ENCODE measurements at regions not wholly inside any gene's neighbourhood (a gene's known extent, or its start where the extent isn't known, plus 50 kb on each side); places are given as distances from the start of the nearest gene placed in this dataset.

GRCh38 chr14:61125041-61125866, 144.2 kb downstream of the SLC38A6 start:
- no peaks in the 10 kb centered on the region for H3K27me3 Mint-ChIP-seq (ENCODE audit: low read depth)
- peaks cover 3% of the 10 kb centered on the region for H3K9me3 Mint-ChIP-seq
- TF ChIP-seq CTCF (IDR thresholded peaks at IDR 0.05; ENCODE audit: unreplicated experiment) = no peak
- no peak for DNase-seq (ENCODE audit: low spot score in 2 of 2, unreplicated experiment in 2 of 2)
- H3K27ac Mint-ChIP-seq = no peak overlapping the region
- peaks cover 20% of the 10 kb centered on the region for H3K4me1 Mint-ChIP-seq
- H3K36me3 Mint-ChIP-seq = peaks cover 3% of the 10 kb centered on the region
- H3K4me3 Mint-ChIP-seq = no peak overlapping the region

- Mint-ChIP-seq H3K9me3 (peaks cover 4% of the 10 kb centered on the region), H3K4me3 (no peak overlapping the region), H3K36me3 (peaks cover 4% of the 10 kb centered on the region), H3K4me1 (peaks cover 21% of the 10 kb centered on the region), H3K27me3 (ENCODE audit: low read depth) (no peaks in the 10 kb centered on the region), H3K27ac (no peak overlapping the region)
- DNase-seq (ENCODE audit: low spot score in 2 of 2, unreplicated experiment in 2 of 2) = no peak
- TF ChIP-seq CTCF (IDR thresholded peaks at IDR 0.05; ENCODE audit: unreplicated experiment) = no peak
Measured at GRCh38 chr14:61122862-61123261, 141.8 kb downstream of the SLC38A6 start.

GRCh38 chr14:61121355-61121787, 140.3 kb downstream of the SLC38A6 start:
- DNase-seq (ENCODE audit: low spot score in 2 of 2, unreplicated experiment in 2 of 2) = no peak
- Mint-ChIP-seq H3K9me3 (peaks cover 9% of the 10 kb centered on the region), H3K4me3 (no peak overlapping the region), H3K27me3 (ENCODE audit: low read depth) (no peaks in the 10 kb centered on the region), H3K27ac (no peak overlapping the region), H3K4me1 (peaks cover 15% of the 10 kb centered on the region), H3K36me3 (peaks cover 4% of the 10 kb centered on the region)
- no peak for TF ChIP-seq CTCF (IDR thresholded peaks at IDR 0.05; ENCODE audit: unreplicated experiment)

- peaks cover 8% of the 10 kb centered on the region for H3K4me1 Mint-ChIP-seq
- H3K4me3 Mint-ChIP-seq = no peak overlapping the region
- H3K9me3 Mint-ChIP-seq = peaks cover 13% of the 10 kb centered on the region
- no peak for TF ChIP-seq CTCF (IDR thresholded peaks at IDR 0.05; ENCODE audit: unreplicated experiment)
- H3K27ac Mint-ChIP-seq = no peak overlapping the region
- no peaks in the 10 kb centered on the region for H3K27me3 Mint-ChIP-seq (ENCODE audit: low read depth)
- peaks cover 4% of the 10 kb centered on the region for H3K36me3 Mint-ChIP-seq
- no peak for DNase-seq (ENCODE audit: low spot score in 2 of 2, unreplicated experiment in 2 of 2)
Measured at GRCh38 chr14:61120576-61120975, 139.5 kb downstream of the SLC38A6 start.

GRCh38 chr14:61119006-61119405, 138.0 kb downstream of the SLC38A6 start:
- Mint-ChIP-seq H3K27me3 (ENCODE audit: low read depth) (no peaks in the 10 kb centered on the region), H3K4me1 (peaks cover 8% of the 10 kb centered on the region), H3K36me3 (peaks cover 15% of the 10 kb centered on the region), H3K9me3 (peaks cover 29% of the 10 kb centered on the region), H3K27ac (peak overlapping the region; percentile 34), H3K4me3 (no peak overlapping the region)
- no peak for TF ChIP-seq CTCF (IDR thresholded peaks at IDR 0.05; ENCODE audit: unreplicated experiment)
- DNase-seq (ENCODE audit: low spot score in 2 of 2, unreplicated experiment in 2 of 2) = no peak
